A172 (cell line): ENCODE measurements at regions not wholly inside any gene's neighbourhood (a gene's known extent, or its start where the extent isn't known, plus 50 kb on each side); places are given as distances from the start of the nearest gene placed in this dataset.
"Not testable (repeated sequence)": the region's sequence is repeated elsewhere in the genome, so short reads cannot be mapped to it uniquely, and the experiment has no call there.

Experiments used
- DNase-seq: peaks from one replicate; pipeline ENCODE4 v3.0.0-alpha.2; 2015; ENCODE audit warnings: low spot score

- DNase-seq: no peak
These were observed 379.9 kb upstream of the PDE3A start for GRCh38 chr12:19988459-19988873.

GRCh38 chr12:19988948-19989347, 379.4 kb upstream of the PDE3A start:
- DNase-seq: no peak

- DNase-seq: no peak
These were observed 377.2 kb upstream of the PDE3A start for GRCh38 chr12:19991146-19991545.

GRCh38 chr12:19992311-19992710, 376.0 kb upstream of the PDE3A start:
- DNase-seq: no peak

GRCh38 chr12:19994968-19995367, 373.4 kb upstream of the PDE3A start:
- no peak for DNase-seq

GRCh38 chr12:19997656-19998400, 370.5 kb upstream of the PDE3A start:
- no peak for DNase-seq

GRCh38 chr12:19998411-19998810, 369.9 kb upstream of the PDE3A start:
- DNase-seq: no peak

GRCh38 chr12:19998961-19999804, 369.2 kb upstream of the PDE3A start:
- DNase-seq: no peak

- no peak for DNase-seq
These were observed 368.6 kb upstream of the PDE3A start for GRCh38 chr12:19999805-20000138.

- no peak for DNase-seq
These were observed 368.0 kb upstream of the PDE3A start for GRCh38 chr12:20000229-20000849.

GRCh38 chr12:20003252-20003651, 365.1 kb upstream of the PDE3A start:
- no peak for DNase-seq

GRCh38 chr12:20004952-20005351, 363.4 kb upstream of the PDE3A start:
- DNase-seq: no peak

GRCh38 chr12:20006871-20007730, 361.2 kb upstream of the PDE3A start:
- no peak for DNase-seq

- not testable (repeated sequence) for DNase-seq
These were observed 358.4 kb upstream of the PDE3A start for GRCh38 chr12:20009965-20010364.

- no peak for DNase-seq
These were observed 357.1 kb upstream of the PDE3A start for GRCh38 chr12:20011200-20011599.

GRCh38 chr12:20017802-20018201, 350.5 kb upstream of the PDE3A start:
- no peak for DNase-seq

- no peak for DNase-seq
These were observed 349.9 kb upstream of the PDE3A start for GRCh38 chr12:20018406-20018805.

- no peak for DNase-seq
These were observed 344.1 kb upstream of the PDE3A start for GRCh38 chr12:20024194-20024593.

- DNase-seq: no peak
These were observed 340.3 kb upstream of the PDE3A start for GRCh38 chr12:20028033-20028432.

GRCh38 chr12:20030826-20031225, 337.5 kb upstream of the PDE3A start:
- no peak for DNase-seq

- DNase-seq: no peak
These were observed 328.8 kb upstream of the PDE3A start for GRCh38 chr12:20039562-20039961.

- DNase-seq: no peak
These were observed 328.2 kb upstream of the PDE3A start for GRCh38 chr12:20040184-20040583.
